HG02763 (cell line): ENCODE measurements at regions not wholly inside any gene's neighbourhood (a gene's known extent, or its start where the extent isn't known, plus 50 kb on each side); places are given as distances from the start of the nearest gene placed in this dataset.
"Not testable (repeated sequence)": the region's sequence is repeated elsewhere in the genome, so short reads cannot be mapped to it uniquely, and the experiment has no call there.

Source experiments
- ATAC-seq: cut with Tn5 transposase; IDR thresholded peaks from one replicate; pipeline ENCODE4 v1.9.1; 2021; ENCODE audit warnings: mild to moderate bottlenecking, moderate library complexity; ENCODE audit not compliant: unreplicated experiment

DNA sequence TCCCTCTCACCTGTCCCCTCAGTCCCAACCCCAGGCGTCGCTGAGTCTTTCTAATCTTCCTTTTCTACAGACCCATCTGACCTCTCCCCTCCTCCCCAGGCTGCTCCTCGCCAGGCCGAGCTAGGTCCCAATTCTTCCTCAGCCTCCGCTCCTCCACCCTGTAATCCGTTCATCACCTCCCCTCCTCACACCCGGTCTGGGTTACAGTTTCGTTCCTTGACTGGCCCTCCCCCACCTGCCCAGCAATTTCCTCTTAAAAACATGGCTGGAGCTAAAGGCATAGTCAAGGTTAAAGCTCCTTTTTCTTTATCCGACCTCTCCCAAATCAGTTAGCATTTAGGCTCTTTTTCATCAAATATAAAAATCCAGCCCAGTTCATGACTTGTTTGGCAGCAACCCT is 262.0 kb downstream of the SMARCA2 start:
- not testable (repeated sequence) for ATAC-seq

DNA sequence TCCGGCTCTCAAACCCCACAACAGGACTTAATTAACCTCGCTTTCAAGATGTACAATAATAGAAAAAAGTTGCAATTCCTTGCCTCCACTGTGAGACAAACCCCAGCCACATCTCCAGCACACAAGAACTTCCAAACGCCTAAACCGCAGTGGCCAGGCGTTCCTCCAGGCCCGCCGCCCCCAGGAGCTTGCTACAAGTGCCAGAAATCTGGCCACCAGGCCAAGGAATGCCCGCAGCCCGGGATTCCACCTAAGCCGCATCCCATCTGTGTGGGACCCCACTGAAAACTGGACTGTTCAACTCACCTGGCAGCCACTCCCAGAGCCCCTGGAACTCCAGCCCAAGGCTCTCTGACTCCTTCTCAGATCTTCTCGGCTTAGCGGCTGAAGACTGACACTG is 262.5 kb downstream of the SMARCA2 start:
- not testable (repeated sequence) for ATAC-seq

DNA sequence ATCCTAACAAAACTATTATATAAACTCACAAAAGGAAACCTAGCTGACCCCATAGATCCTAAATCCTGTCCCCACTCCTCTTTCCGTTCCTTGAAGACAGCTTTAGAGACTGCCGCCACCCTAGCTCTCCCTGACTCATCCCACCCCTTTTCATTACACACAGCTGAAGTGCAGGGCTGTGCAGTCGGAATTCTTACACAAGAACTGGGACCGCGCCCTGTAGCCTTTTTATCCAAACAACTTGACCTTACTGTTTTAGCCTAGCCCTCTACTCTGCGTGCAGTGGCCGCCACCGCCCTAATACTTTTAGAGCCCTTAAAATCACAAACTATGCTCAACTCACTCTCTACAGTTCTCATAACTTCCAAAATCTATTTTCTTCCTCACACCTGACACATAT is 264.0 kb downstream of the SMARCA2 start:
- not testable (repeated sequence) for ATAC-seq

DNA sequence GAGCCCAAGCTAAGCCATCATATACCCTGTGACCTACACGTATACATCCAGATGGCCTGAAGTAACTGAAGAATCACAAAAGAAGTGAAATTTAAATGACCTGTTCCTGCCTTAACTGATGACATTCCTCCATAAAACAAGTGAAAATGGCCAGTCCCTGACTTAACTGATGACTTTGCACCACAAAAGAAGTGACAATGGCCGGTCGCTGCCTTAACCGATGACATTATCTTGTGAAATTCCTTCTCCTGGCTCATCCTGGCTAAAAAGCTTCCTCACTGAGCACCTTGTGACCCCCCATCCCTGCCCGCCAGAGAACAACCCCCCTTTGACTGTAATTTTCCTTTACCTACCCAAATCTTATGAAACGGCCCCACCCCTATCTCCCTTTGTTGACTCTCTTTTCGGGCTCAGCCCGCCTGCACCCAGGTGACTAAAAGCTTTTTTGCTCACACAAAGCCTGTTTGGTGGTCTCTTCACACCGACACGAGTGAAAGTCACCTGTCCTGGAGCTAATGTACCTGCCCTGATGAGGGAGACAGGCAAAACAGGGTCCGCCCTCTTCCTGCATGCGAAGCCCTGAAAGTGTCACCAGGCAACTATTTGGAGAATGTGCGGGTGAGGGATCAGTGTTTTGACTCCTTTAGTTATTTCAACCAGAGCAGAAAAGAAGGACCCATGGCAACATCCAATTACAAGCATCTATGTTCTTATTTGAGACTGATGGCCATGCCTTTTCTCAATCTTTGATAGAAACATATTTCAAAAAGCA is 266.1 kb downstream of the SMARCA2 start:
- ATAC-seq, result no peak

DNA sequence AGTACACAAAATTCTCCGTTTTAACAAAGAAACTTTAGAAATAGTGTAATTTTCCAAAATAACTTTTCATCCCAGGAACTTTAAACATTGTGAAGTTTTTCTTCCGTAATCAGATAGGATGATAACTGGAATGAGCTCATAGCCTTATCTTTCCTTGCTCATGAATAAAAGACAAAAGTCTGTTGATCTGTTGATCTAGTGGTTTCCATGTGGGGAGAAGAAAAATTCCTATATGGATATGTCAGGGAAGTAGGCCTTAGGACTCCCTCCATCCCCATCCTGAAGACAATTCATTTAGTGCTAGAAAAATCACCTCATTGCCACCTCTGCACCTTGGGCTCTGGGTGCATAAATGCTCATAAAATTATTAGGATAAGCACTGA is 266.6 kb downstream of the SMARCA2 start:
- ATAC-seq, result no peak

DNA sequence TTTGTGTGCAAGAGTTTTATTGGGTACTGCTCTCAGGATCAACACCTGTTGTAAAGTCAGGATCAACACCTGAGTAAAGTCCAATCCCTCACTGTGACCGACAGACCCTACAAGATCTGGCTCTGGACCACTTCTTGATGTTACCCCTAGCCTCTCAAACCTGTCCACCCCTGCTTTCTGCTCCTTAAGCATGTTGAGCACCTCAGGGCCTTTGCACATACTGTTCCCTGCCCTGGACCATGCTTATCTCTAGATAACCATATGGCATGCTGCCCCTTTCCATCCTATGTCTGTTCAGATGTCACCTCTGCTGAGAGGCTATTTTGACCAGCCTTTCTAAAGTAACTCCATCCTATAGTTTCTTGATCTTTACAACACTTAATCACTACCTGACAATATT is 269.6 kb downstream of the SMARCA2 start:
- no peak for ATAC-seq

DNA sequence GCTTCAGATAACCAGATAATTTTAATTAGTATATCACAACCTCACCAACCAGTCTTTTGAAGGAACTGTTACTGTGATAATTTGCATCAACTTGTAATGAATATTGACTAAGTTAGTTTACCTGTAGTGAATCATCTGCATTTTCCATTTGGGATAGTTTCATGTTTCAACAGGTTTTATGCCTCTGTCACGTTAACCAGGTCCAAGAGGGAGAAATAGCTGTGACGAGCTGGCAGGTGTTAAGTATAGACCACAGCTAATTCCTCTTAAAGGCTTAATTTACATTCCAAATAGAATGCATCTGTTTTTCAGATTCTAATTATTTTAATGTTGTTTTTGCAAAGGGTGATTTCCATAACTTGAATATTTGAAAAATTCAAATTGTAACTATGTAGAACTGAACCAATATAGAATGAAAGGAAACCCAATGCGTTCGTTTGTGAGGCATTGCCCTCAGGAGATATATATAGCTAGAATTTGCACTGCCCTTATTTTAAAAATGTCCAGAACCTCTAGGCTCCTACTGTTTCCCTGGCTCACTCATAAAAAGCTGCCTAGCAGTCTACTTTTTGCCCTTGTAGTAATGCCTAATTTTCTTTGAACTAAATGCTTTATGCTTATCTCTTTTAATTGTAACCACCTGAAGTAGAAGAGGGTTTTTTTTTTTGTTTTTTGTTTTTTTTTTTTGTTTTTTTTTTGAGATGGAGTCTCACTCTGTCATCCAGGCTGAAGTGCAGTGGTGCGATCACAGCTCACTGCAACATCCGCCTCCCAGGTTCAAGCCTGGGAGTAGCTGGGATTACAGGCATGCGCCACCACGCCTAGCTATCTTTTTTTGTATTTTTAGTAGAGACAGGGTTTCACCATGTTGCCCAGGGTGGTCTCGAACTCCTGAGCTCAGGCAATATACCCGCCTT is 270.5 kb downstream of the SMARCA2 start:
- no peak for ATAC-seq

DNA sequence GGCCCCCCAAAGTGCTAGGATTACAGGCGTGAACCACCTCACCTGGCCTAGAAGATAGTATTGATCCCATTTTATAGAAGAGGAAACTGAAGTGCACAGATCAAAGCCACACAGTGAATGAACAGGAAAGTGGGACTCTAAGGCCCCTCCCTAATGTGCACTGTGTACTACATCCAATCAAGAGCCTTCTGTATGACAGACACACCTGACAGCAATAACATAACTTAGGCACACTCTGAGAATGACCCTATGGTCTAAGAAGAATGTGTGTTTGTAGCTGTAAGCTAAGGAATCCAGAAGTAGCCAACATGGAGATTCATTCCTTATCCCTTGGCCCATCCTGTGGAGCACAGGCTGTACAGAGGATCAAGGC is 271.2 kb downstream of the SMARCA2 start:
- no peak for ATAC-seq

DNA sequence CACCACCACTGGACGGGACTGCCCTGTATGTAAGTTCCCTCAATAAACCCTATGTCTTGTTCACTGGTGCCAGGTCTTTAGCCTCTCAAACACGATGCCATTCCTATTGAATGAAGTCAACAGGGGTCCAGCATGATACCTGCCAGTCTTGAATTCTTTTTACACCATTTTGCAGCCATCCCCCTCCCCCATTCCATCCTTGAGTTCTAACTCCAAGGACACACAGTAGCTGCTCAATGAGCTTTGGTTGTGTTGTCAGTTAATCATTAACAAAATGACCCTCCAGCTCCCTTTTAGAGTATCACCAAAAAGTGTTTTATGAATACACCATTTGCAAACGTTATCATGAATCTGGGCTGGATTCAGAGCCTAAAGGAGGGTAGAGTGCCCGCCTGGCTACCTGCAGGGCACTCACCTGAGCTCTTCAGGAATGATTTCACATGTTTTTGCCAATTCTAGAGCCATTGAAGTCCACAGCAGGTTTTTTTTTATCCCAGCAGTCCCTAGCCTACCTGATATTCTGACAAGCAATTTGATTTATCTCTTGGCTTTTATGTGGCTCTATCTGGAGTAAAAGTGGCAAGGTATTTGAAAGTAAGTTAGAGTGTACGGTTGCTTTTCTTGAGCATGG is 271.8 kb downstream of the SMARCA2 start:
- no peak for ATAC-seq

DNA sequence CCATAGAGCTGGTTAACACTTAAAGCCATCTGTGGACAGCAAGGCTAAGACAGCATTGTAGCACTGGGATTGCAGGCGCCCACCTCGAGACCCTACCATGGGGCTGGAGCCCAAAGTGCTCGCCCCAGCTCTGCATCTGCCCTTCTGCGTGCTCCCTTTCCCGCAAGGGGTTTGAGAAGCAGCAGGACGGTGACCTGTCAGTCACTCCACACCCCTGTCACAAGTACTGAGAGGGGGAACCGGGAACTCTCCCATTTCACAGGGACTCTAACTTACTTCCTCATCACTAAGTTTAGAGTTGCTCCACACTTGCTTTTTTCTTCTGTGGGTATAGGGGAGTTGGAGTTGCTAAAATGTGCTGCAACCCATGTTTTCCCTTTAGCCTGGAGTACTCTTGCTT is 273.2 kb downstream of the SMARCA2 start:
- no peak for ATAC-seq

DNA sequence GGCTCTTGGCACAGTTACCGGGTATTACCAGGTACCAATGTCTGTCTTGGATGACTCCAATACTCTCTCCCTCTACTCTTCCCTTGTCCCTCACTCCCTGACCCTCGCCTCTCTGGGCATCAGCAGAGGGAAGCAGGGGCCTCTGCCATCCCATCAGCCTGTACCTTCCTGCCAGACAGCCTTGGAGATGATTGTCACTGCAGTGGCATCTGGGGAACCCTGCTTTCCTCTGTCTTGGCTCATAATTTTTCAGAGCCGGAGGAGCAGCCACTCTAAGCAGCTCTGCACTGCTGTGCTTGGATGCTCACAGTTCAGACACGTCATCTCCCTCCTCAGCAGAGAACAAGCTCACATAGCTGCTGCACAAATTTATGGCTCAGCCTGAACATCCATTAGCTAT is 274.1 kb downstream of the SMARCA2 start:
- no peak for ATAC-seq

DNA sequence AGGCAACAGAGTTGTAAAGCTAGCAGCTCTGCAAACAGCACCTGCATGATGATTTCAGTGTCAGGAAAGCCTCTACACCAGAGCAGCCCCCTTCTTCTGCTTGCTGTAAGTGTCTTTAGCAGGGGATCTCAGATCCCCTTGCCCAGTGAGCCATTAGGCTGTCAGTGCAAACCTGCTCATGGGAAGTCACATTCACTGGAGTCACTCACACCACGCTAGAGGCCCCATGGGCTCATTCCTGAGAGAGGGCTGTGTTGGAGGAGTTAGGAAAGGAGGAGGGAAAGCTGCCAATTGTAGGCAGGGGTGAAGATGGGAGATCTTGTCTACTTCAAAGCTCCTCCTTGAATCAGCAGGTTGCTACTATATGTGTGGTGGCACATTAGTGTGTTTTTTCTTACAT is 275.2 kb downstream of the SMARCA2 start:
- no peak for ATAC-seq

DNA sequence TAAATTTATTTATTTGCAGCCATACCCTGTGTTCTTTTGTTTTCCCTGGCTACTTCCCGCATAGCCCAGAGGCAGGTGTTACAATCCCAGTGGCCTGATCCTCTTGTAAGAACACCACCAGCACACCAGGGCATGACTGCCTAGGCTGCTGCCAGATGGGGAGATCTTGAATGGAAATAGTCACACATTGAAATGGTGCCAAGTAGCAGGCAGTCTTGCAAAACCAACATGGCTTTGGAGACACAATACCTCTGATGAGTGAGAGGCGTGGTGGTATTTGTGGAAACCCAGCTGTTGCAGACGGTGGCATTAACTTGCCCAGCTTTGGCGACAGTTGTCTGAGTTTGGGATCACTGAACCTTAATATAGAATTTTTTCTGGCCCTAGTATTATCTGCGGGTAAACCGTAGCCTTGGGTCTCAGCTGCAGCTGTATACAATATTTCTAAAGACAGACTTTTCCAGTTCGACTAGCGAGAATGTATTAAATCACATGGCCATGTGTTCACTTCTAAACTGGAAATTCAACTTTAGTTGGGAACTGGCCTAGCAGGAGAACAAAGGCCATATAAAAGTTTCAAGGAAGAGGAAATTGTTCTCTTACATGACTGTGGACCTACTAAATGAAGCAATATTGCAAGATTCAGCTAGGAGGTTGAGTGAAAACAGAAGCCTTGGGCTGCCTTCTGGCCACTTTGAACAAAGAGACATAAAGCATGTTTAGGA is 277.0 kb downstream of the SMARCA2 start:
- no peak for ATAC-seq

DNA sequence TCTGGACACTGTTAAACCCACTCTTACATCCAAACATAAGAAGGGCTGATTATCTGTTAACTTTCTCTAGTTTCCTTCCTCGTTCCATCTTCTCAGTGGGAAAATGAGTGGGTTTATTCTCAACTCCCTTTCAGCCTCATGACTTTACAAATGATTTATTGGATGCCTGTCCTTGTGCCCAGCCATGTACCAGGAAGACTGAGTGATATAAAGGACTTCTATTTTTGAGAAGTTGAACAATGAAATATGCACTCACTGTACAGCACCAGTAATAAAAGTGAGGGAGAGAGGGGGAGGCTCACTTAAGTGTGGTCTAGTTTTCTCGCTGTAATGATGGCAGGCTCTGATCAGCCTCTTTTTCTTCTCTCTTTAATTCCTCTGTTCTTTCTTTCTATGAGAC is 277.6 kb downstream of the SMARCA2 start:
- no peak for ATAC-seq

DNA sequence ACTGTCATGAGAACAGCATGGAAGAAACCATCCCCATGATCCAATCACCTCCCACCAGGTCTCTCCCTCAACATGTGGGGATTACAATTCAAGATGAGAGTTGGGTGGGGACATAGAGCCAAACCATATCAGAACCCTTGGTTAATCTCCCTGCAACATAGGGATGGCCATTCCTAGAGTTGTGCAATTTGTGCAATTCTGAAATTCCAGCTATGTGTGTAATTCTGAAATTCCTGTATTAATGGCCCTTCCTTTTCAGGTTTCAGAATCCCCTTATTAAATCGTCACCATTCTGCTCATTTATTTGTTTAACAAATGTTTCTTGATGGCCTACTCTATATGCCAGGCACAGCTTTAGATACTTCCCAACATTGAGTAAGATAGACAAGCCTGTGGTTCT is 282.6 kb downstream of the SMARCA2 start:
- ATAC-seq, result no peak

DNA sequence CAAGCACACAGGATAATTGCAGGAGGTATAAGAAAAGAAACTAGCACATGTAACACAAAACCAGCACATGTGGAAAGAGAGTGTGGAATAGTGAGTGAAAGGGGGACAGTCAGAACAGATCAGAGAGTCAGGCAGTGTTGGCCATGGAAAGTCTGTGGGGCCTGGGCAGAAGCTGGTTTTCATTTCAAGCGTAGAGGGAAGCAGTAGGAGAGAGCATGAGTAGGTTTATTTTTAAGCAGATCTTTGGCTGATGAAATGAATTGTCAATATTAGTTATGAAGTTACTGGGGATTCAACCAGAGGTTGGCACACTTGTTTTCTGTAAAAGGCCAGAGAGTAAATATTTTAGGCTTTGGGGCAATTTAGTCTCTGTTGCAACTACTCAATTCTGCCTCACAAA is 283.1 kb downstream of the SMARCA2 start:
- ATAC-seq, result no peak

DNA sequence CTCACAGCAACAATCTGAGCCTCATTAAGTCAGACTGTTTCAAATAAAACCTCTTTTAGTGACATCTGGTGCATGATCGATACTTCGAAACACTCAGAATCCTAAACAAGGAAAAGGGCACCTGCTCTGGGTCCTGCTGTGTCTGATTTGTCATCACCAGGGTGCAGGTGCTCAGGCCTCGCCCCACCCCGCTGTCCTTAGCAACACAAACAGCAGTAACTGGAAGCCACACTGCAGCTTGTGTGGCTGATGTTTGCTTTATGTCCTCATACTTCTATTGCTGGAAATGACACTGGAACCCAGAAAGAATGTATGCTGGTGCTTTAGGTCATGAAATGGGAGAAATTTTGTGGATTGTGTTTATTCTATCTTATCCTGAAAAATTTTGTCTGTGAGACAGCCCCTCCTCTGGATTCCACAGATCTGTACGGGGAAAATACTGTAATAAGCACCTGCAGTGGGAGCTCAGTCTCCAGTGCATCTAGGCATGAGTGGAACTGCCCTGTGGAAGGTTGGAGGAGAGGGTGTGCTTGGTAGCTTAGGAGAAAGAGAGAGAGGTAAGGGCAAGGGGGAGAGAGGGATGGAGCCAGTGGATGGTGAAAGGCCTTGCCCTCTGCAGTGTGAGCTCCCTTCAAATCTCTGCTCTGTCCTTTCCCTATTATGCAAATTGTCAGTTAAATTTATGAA is 284.2 kb downstream of the SMARCA2 start:
- no peak for ATAC-seq

DNA sequence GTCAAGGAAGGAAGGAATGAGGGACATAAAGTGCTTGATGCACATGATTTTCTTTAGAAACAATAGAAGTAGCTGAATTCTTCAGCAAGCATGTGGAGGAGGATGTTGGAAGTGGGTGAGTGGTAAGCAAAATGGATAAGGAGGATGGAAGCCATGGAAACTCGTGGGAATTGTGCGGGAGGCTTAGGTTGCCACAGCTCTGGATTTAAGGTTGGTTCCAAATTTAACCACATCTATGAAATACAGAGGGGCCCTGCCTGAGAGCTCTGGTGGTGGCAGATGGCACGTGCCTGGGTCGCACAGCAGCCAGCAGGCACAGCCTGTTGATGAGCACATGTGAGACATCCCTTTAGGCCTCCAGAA is 284.7 kb downstream of the SMARCA2 start:
- ATAC-seq, result no peak

DNA sequence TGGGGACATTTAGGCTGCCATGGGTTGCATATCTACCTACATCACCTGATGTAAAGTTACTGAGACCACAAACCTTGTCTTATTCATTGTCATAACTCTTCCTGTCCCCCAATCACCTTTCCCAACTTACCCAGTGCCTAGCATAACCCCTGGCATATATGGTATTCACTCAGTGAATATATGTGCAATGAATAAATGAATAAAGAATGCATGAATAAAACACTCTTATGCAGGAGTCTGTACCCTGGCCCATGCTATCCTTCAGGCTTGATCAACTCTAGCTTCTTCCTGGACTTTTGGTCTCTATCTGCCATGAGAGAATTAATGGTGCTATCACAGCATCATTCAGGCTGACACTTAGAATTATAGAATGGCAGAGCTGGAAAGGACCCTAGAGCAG is 285.2 kb downstream of the SMARCA2 start:
- no peak for ATAC-seq

DNA sequence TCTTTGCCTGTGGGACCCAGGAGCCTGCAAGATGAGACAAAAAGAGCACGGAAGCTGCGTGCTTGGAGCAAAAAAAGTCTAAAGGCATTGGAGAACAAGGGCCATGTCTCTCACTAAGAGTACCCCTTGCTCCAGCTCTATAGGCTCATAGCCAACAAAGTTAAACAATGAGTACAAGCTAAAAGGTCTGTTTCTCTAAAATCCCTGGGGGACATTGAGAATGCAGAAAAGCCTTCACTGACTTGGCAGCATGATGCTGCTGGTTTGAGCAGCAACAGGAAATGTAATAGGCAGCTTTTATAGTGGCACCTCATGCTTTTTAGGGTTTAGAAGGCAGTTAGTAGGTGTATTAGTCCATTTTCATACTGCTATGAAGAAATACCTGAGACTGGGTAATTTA is 287.5 kb downstream of the SMARCA2 start:
- no peak for ATAC-seq

DNA sequence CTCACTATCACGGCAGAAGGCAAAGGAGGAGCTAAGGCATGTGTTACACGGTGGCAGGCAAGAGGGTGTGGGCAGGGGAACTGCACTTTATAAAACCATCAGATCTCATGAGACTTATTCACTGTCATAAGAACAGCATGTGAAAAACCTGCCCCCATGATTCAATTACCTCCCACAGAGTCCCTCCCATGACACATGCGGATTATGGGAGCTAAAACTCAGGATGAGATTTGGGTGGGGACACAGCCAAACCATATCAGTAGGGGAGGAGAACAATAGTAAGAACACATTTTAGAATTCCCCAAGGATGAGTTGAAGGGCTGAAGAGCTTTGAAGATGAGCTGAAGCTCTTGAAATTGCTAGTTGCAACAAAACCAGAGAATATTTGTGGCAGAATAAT is 287.9 kb downstream of the SMARCA2 start:
- ATAC-seq, result no peak
